Naive thymus-derived CD4-positive, alpha-beta T cell (primary cell): ENCODE measurements at regions not wholly inside any gene's neighbourhood (a gene's known extent, or its start where the extent isn't known, plus 50 kb on each side); places are given as distances from the start of the nearest gene placed in this dataset.

ENCODE experiments used
- ATAC-seq: fragments of 150-1000 bp; cut with Tn5 transposase; 2 replicates; pipeline ENCODE4 v1.10.0; 2021; ENCODE audit warnings: mild to moderate bottlenecking, moderate library complexity
- CTCF ChIA-PET: fragments of 350-600 bp; sonication (Branson Sonifier 250); formaldehyde crosslinking; loops from one replicate; lab custom pipeline; 2021; ENCODE audit warnings: antibody characterized with exemption; lab: Charles Lee
- POLR2A ChIA-PET: fragments of 350-600 bp; sonication (Branson Sonifier 250); formaldehyde crosslinking; loops from one replicate; lab custom pipeline; 2021; ENCODE audit warnings: antibody characterized with exemption, inconsistent platforms; lab: Charles Lee
- DNase-seq, 9 donors: peaks; one replicate each; pipeline versions ENCODE4 v3.0.0 to v3.0.0-alpha.2; 2020 to 2022; ENCODE audit warnings: mixed read lengths in 1 of 9
- H3K27ac ChIP-seq: one replicate; pipeline ENCODE4 v1.7.0; 2013; ENCODE audit warnings: mild to moderate bottlenecking, low read depth, low read length, moderate library complexity
- H3K27me3 ChIP-seq, 2 donors: one replicate each; pipeline ENCODE4 v1.7.0; 2013; ENCODE audit warnings: low read length in 2 of 2, mild to moderate bottlenecking in 2 of 2, moderate library complexity in 2 of 2; ENCODE audit not compliant: control insufficient read depth in 2 of 2, insufficient read depth in 2 of 2
- H3K36me3 ChIP-seq, 3 experiments: 1 replicate in 2 of 3; 2 replicates in 1 of 3; pipeline ENCODE4 v1.7.0; 2013; ENCODE audit warnings: low read length in 3 of 3, mild to moderate bottlenecking in 3 of 3, moderate library complexity in 1 of 3; ENCODE audit not compliant: insufficient read depth in 3 of 3, control insufficient read depth in 2 of 3
- H3K4me1 ChIP-seq, 2 donors: one replicate each; pipeline ENCODE4 v1.7.0; 2013; ENCODE audit warnings: low read length in 2 of 2, mild to moderate bottlenecking in 2 of 2, moderate library complexity in 1 of 2; ENCODE audit not compliant: control insufficient read depth in 2 of 2, insufficient read depth in 2 of 2
- H3K4me3 ChIP-seq: 2 replicates; pipeline ENCODE4 v1.7.0; 2013; ENCODE audit warnings: mild to moderate bottlenecking, low read length
- H3K9me3 ChIP-seq, 3 experiments: 1 replicate in 2 of 3; 2 replicates in 1 of 3; pipeline ENCODE4 v1.7.0; 2013; ENCODE audit warnings: low read length in 3 of 3; ENCODE audit not compliant: control insufficient read depth in 2 of 3
- H3K27ac Mint-ChIP-seq, 9 donors: one replicate each; pipeline ENCODE4 v1.8.0; 2020 to 2022; ENCODE audit warnings: mixed read lengths in 9 of 9, mild to moderate bottlenecking in 8 of 9, moderate library complexity in 5 of 9, inconsistent platforms in 2 of 9
- H3K27me3 Mint-ChIP-seq, 5 donors: one replicate each; pipeline ENCODE4 v1.8.0; 2021 to 2022; ENCODE audit warnings: mixed read lengths in 5 of 5, mild to moderate bottlenecking in 1 of 5
- H3K36me3 Mint-ChIP-seq, 5 donors: one replicate each; pipeline ENCODE4 v1.8.0; 2020 to 2022; ENCODE audit warnings: mixed read lengths in 5 of 5, mild to moderate bottlenecking in 3 of 5, inconsistent platforms in 1 of 5
- H3K4me1 Mint-ChIP-seq, 7 donors: one replicate each; pipeline ENCODE4 v1.8.0; 2020 to 2022; ENCODE audit warnings: mixed read lengths in 7 of 7, mild to moderate bottlenecking in 3 of 7, inconsistent platforms in 1 of 7
- H3K4me3 Mint-ChIP-seq, 10 donors: one replicate each; pipeline ENCODE4 v1.8.0; 2020 to 2022; ENCODE audit warnings: mild to moderate bottlenecking in 10 of 10, mixed read lengths in 10 of 10, moderate library complexity in 6 of 10, inconsistent platforms in 2 of 10
- H3K9me3 Mint-ChIP-seq, 11 donors: one replicate each; pipeline ENCODE4 v1.8.0; 2020 to 2022; ENCODE audit warnings: mixed read lengths in 11 of 11, mild to moderate bottlenecking in 4 of 11, inconsistent platforms in 1 of 11, moderate library complexity in 1 of 11
- intact Hi-C, 2 donors: fragments of 100-400 bp; cut with micrococcal nuclease; formaldehyde crosslinking; loops; one replicate each; pipeline ENCODE4 v1.15.1; 2023

- H3K4me3 ChIP-seq: no peak overlapping the region
- H3K36me3 ChIP-seq: no peaks in the 10 kb centered on the region
- Mint-ChIP-seq H3K27me3 (peaks cover 0 to 23% (median 7%) of the 10 kb centered on the region in 5 donors), H3K27ac (no peak overlapping the region), H3K4me3 (no peak overlapping the region), H3K9me3 (peaks cover 0 to 9% (median 2%) of the 10 kb centered on the region in 11 donors), H3K36me3 (no peaks in the 10 kb centered on the region), H3K4me1 (no peaks in the 10 kb centered on the region)
- POLR2A ChIA-PET: no interaction called here
- no peak overlapping the region for H3K27ac ChIP-seq
- CTCF ChIA-PET: no interaction called here
- H3K4me1 ChIP-seq: no peaks in the 10 kb centered on the region
- H3K9me3 ChIP-seq: no peaks in the 10 kb centered on the region
- DNase-seq (no peak), ATAC-seq (no peak)
- no peaks in the 10 kb centered on the region for H3K27me3 ChIP-seq
- intact Hi-C loops: no loop called here
These were observed 125.6 kb upstream of the HABP2 start for GRCh38 chr10:113427236-113427735.

- Histone ChIP-seq H3K4me3 (no peak overlapping the region), H3K9me3 (no peaks in the 10 kb centered on the region), H3K36me3 (no peaks in the 10 kb centered on the region), H3K27ac (no peak overlapping the region), H3K27me3 (no peaks in the 10 kb centered on the region), H3K4me1 (no peaks in the 10 kb centered on the region)
- no peaks in the 10 kb centered on the region for H3K4me1 Mint-ChIP-seq
- H3K27me3 Mint-ChIP-seq: peaks cover 0 to 23% (median 7%) of the 10 kb centered on the region in 5 donors
- ChIA-PET POLR2A (no interaction called here), CTCF (no interaction called here)
- H3K27ac Mint-ChIP-seq: no peak overlapping the region
- DNase-seq: no peak
- ATAC-seq: no peak
- H3K4me3 Mint-ChIP-seq: no peak overlapping the region
- intact Hi-C loops: no loop called here
- H3K36me3 Mint-ChIP-seq: no peaks in the 10 kb centered on the region
- H3K9me3 Mint-ChIP-seq: peaks cover 0 to 9% (median 2%) of the 10 kb centered on the region in 11 donors
These were observed 124.9 kb upstream of the HABP2 start for GRCh38 chr10:113427811-113428558.

DNA sequence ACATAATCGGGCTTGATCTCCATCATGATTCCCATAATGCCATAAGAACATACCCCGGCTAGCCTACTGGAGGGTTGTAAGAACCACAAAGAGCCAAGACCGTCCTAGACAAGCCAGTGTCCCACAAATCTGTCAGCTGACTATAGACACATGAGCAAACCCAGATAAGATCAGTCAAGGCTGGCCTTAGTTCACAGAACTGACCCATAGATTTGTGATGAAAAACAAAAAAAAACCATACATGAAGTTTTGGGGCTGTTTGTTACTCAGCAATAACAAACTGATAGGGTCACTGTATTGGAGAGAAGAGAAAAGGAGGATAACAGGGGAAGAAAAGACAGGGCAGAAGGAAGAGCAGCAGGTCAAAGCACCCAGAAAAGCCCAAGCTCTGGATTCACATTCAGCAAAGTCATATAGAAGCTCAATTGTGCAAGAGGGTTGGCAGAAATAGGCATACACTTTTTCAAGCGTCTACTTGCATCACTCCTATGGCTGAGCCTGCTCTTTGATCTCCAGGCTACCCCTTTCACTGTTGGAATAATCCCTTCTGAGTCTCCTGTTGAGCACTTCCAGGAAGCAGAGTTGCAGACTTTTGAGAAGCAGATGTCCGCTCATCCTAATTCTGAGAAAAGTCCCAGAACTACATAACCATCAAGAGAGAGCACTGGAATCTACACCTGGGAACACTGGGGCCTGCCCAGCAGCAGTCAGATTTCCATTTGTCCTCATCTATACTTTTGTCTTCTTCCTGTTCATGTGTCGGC is 122.0 kb upstream of the HABP2 start:
- H3K9me3 Mint-ChIP-seq: peaks cover 0 to 12% (median 2%) of the 10 kb centered on the region in 11 donors
- POLR2A ChIA-PET: no interaction called here
- CTCF ChIA-PET: no interaction called here

GRCh38 chr10:113431398-113432160 is 121.3 kb upstream of the HABP2 start:
- H3K9me3 ChIP-seq: no peaks in the 10 kb centered on the region
- H3K27ac ChIP-seq: no peak overlapping the region
- ChIA-PET POLR2A (no interaction called here), CTCF (no interaction called here)
- no peaks in the 10 kb centered on the region for H3K27me3 ChIP-seq
- no peaks in the 10 kb centered on the region for H3K4me1 ChIP-seq
- no peaks in the 10 kb centered on the region for H3K36me3 ChIP-seq
- no peak overlapping the region for H3K4me3 ChIP-seq
- Mint-ChIP-seq H3K36me3 (no peaks in the 10 kb centered on the region), H3K27me3 (peaks cover 0 to 16% (median 3%) of the 10 kb centered on the region in 5 donors), H3K4me1 (peaks cover 0 to 2% (median 0%) of the 10 kb centered on the region in 7 donors), H3K4me3 (no peak overlapping the region), H3K27ac (no peak overlapping the region), H3K9me3 (peaks cover 0 to 12% (median 2%) of the 10 kb centered on the region in 11 donors)
- ATAC-seq (no peak), DNase-seq (no peak)
- intact Hi-C loops: no loop called here

More for the DNA sequence above, 122.0 kb upstream of the HABP2 start:
- intact Hi-C loops: no loop called here
- DNase-seq: no peak
- Mint-ChIP-seq H3K4me3 (no peak overlapping the region), H3K27ac (no peak overlapping the region), H3K4me1 (peaks cover 0 to 2% (median 0%) of the 10 kb centered on the region in 7 donors), H3K27me3 (peaks cover 0 to 10% (median 3%) of the 10 kb centered on the region in 5 donors), H3K36me3 (no peaks in the 10 kb centered on the region)
- Histone ChIP-seq H3K27me3 (no peaks in the 10 kb centered on the region), H3K4me3 (no peak overlapping the region), H3K27ac (no peak overlapping the region), H3K9me3 (no peaks in the 10 kb centered on the region), H3K36me3 (no peaks in the 10 kb centered on the region), H3K4me1 (no peaks in the 10 kb centered on the region)
- ATAC-seq: no peak

DNA sequence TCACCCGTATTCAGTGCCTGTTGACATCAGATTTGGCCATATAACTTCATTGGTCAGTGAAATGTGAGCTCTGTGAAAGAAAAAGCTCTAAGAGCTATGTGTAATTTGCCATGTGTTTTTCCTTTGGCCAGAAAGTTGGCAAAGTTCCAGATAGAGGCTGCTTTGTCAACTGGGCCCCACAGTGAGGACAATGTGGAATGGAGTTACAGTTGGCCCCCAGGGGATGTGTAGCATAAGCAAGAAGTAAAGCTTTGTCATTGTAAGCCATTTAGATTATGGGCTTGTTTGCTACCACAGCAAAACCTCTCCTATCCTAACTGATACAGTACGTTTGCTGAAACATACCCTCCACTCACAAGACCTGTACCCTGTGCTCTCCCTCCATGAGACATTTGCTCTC is 119.1 kb upstream of the HABP2 start:
- no peak for ATAC-seq

DNA sequence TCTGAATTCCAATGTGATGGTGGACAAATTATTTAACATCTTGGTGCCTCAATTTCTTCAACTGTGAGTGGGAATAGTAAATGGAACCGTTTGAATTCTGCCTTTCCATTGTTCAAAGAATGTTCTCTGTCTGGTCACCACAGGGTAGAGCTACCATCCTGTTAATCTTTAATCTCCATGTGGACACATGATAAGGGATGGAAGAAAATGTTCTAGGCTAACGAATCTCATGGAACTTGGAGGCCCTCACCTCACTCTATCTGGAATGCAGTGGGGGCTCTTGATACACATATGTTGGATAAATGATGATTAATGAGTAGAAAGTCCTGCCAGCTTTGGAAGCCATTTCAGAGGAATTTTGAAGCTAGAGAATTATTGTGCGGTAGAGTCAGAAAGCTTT is 118.5 kb upstream of the HABP2 start:
- Histone ChIP-seq H3K4me1 (no peaks in the 10 kb centered on the region), H3K27ac (no peak overlapping the region), H3K27me3 (no peaks in the 10 kb centered on the region), H3K9me3 (no peaks in the 10 kb centered on the region), H3K36me3 (no peaks in the 10 kb centered on the region), H3K4me3 (no peak overlapping the region)
- ChIA-PET POLR2A (no interaction called here), CTCF (no interaction called here)
- H3K27me3 Mint-ChIP-seq: peaks cover 0 to 20% (median 3%) of the 10 kb centered on the region in 5 donors
- peaks cover 0 to 12% (median 2%) of the 10 kb centered on the region in 11 donors for H3K9me3 Mint-ChIP-seq
- no peak overlapping the region for H3K4me3 Mint-ChIP-seq
- peaks cover 0 to 2% (median 0%) of the 10 kb centered on the region in 7 donors for H3K4me1 Mint-ChIP-seq
- intact Hi-C loops: no loop called here
- DNase-seq (no peak), ATAC-seq (no peak)
- no peak overlapping the region for H3K27ac Mint-ChIP-seq
- no peaks in the 10 kb centered on the region for H3K36me3 Mint-ChIP-seq

More for the DNA sequence above, 119.1 kb upstream of the HABP2 start:
- Mint-ChIP-seq H3K4me3 (no peak overlapping the region), H3K27me3 (peaks cover 0 to 20% (median 3%) of the 10 kb centered on the region in 5 donors), H3K4me1 (peaks cover 0 to 2% (median 0%) of the 10 kb centered on the region in 7 donors), H3K27ac (no peak overlapping the region), H3K36me3 (no peaks in the 10 kb centered on the region), H3K9me3 (peaks cover 0 to 12% (median 2%) of the 10 kb centered on the region in 11 donors)
- Histone ChIP-seq H3K4me3 (no peak overlapping the region), H3K27me3 (no peaks in the 10 kb centered on the region), H3K9me3 (no peaks in the 10 kb centered on the region), H3K4me1 (no peaks in the 10 kb centered on the region), H3K36me3 (no peaks in the 10 kb centered on the region), H3K27ac (no peak overlapping the region)
- intact Hi-C loops: no loop called here
- ChIA-PET CTCF (no interaction called here), POLR2A (interaction anchor here (0.6 kb wide), 1 partner anchor 887 kb away, joined by 3 read pairs; no protein-coding TSS in a partner anchor)
- no peak for DNase-seq
